Heart right ventricle (tissue), 16 donors: ENCODE measurements at regions not wholly inside any gene's neighbourhood (a gene's known extent, or its start where the extent isn't known, plus 50 kb on each side); places are given as distances from the start of the nearest gene placed in this dataset.

Experiments
- ATAC-seq, 8 donors: fragments of 200-7000 bp; cut with Tn5 transposase; one replicate each; pipeline ENCODE4 v1.9.1; 2020; ENCODE audit warnings: mild to moderate bottlenecking in 8 of 8, moderate library complexity in 8 of 8, moderate number of reproducible peaks in 1 of 8
- DNase-seq, 2 donors: peaks; one replicate each; pipeline ENCODE4 v3.0.0-alpha.2; 2020
- H3K27ac ChIP-seq, 10 donors: fragments of 200-600 bp; sonication (generic) in 2 of 10; one replicate each; pipeline versions ENCODE4 v1.5.0 to v1.8.0; 2020 to 2022; ENCODE audit warnings: mild to moderate bottlenecking in 3 of 10
- H3K27me3 ChIP-seq, 7 donors: fragments of 200-600 bp; one replicate each; pipeline ENCODE4 v1.8.0; 2021 to 2022; ENCODE audit warnings: mild to moderate bottlenecking in 2 of 7
- H3K36me3 ChIP-seq, 9 donors: fragments of 200-600 bp; sonication (generic) in 1 of 9; one replicate each; pipeline versions ENCODE4 v1.5.0 to v1.8.0; 2020 to 2022; ENCODE audit warnings: mild to moderate bottlenecking in 2 of 9
- H3K4me1 ChIP-seq, 9 donors: fragments of 200-600 bp; sonication (generic) in 1 of 9; one replicate each; pipeline versions ENCODE4 v1.5.0 to v1.8.0; 2020 to 2022; ENCODE audit warnings: mild to moderate bottlenecking in 4 of 9
- H3K4me3 ChIP-seq, 10 donors: fragments of 200-600 bp; sonication (generic) in 2 of 10; one replicate each; pipeline versions ENCODE4 v1.5.0 to v1.8.0; 2020 to 2022; ENCODE audit warnings: mild to moderate bottlenecking in 7 of 10, moderate library complexity in 2 of 10
- H3K9me3 ChIP-seq, 11 donors: fragments of 200-600 bp in 10 of 11; sonication (generic) in 2 of 11; one replicate each; pipeline versions ENCODE4 v1.5.0 to v1.8.0; 2013 to 2022; ENCODE audit warnings: mild to moderate bottlenecking in 2 of 11, control low read depth in 1 of 11, moderate library complexity in 1 of 11
- WGBS, 2 donors: extraction: QIAGEN DNeasy Blood & Tissue Kit; methylation state at CpG; one replicate each; pipeline ENCODE4 v1.1.7; 2013; ENCODE audit warnings: inconsistent platforms in 1 of 2; 5-methylcytosine and 5-hydroxymethylcytosine counted together
- intact Hi-C, 10 donors: fragments of 100-400 bp; cut with DNase I; formaldehyde crosslinking; loops; one replicate each; pipeline versions ENCODE4 v1.11.1 to v1.14.2; 2022
- TF ChIP-seq, protein P1 (sequence below), 9 donors: fragments of 200-600 bp; sonication (generic) in 2 of 9; IDR thresholded peaks; one replicate each; pipeline versions ENCODE4 v1.5.0 to v1.8.0; 2021 to 2022; ENCODE audit warnings: antibody characterized with exemption in 9 of 9, mild to moderate bottlenecking in 5 of 9, moderate library complexity in 1 of 9
- donor health status: Arrhythmogenic right ventricular cardiomyopathy.
- donor health status: ischemic (EF 13 %, LVEDD 7.1; RV severe dilation, severe dysfunction).
- donor health status: healthy with polysubstance abuse.
- donor health status: DM: no; HTN: yes; CAD: no.
- donor health status: DM: no; HTN: no; CAD: no.
- donor health status: ischemic (EF 25% LVEDD 6.9; RV normal size, moderate dysfunction).
- donor health status: ischemic (EF 25% LVEDD 5.7; RV mildly dilated, moderate dysfunction).
- donor health status: healthy.
- donor health status: DM: yes; HTN: yes; CAD: no.
- donor health status: Ischemic cardiomyopathy.
- donor health status: ischemic (EF 35%, LVEDD 5.7; RV mildly dilated, moderate dysfunction).
- donor health status: nonischemic (EF 11% LVEDD 7.7; RV severe dilation, severe dysfunction).
- donor health status: DM: yes; HTN: yes; CAD: no.
- donor health status: PGD.
- donor health status: ischemic (EF 29% LVEDD 5.4; RV normal size, mild dysfunction).
- donor health status: nonischemic (EF 23%, LVEDD 6.1; RV moderate dilation, normal function).

DNA sequence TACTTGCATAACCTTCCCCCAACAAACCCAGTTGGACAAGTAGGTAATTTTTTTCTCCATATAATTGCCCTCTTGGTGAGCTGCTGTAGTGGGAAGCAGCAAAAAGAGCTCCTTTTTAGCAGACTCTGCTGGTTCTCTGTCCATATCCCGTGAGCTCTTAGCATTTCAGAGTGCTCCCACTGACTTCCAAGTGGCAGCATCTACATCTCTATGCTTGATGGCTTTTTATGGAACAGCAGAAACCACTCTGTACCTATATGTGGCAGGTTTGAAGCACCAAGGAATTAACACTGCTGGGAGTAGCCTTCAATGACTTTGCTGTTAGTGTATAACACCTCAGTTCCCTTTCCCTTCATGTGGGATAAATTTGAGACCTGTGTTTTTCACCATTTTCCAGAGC is 168.4 kb upstream of the NHS start:
- ATAC-seq (no peak), DNase-seq (no peak)
- H3K36me3 ChIP-seq, result no peaks in the 10 kb centered on the region
- peaks cover 0 to 7% (median 0%) of the 10 kb centered on the region in 7 donors for H3K27me3 ChIP-seq
- TF ChIP-seq, protein P1, sequence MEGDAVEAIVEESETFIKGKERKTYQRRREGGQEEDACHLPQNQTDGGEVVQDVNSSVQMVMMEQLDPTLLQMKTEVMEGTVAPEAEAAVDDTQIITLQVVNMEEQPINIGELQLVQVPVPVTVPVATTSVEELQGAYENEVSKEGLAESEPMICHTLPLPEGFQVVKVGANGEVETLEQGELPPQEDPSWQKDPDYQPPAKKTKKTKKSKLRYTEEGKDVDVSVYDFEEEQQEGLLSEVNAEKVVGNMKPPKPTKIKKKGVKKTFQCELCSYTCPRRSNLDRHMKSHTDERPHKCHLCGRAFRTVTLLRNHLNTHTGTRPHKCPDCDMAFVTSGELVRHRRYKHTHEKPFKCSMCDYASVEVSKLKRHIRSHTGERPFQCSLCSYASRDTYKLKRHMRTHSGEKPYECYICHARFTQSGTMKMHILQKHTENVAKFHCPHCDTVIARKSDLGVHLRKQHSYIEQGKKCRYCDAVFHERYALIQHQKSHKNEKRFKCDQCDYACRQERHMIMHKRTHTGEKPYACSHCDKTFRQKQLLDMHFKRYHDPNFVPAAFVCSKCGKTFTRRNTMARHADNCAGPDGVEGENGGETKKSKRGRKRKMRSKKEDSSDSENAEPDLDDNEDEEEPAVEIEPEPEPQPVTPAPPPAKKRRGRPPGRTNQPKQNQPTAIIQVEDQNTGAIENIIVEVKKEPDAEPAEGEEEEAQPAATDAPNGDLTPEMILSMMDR (IDR thresholded peaks at IDR 0.05), result no peak
- peaks cover 0 to 10% (median 0%) of the 10 kb centered on the region in 11 donors for H3K9me3 ChIP-seq
- intact Hi-C loops, result no loop called here
- no peak overlapping the region for H3K27ac ChIP-seq
- H3K4me3 ChIP-seq, result no peak overlapping the region
- H3K4me1 ChIP-seq, result no peaks in the 10 kb centered on the region
- 50 to 73% methylated on average over 1 of the region's 1 CpG for WGBS, 2 donors

DNA sequence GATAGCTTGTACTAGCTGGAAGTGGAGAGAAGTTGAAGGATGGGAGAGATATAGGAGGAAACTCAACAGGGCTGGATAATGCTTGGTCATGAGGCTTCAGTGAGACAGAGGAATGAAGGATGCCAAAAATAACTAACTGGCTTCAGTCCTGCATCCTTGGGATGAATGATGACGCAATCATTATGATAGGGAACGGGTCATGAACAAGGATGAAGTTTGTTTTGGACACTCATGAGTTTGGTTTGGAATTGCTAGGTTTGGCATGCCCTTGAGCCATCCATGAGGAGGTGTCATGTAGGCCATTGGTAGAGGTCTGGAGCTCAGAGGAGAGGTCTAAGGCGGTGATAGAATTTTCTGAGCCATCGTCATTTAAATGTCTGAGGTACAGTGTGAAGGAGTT is 160.0 kb upstream of the NHS start:
- H3K9me3 ChIP-seq, result peaks cover 0 to 22% (median 0%) of the 10 kb centered on the region in 11 donors
- peaks cover 0 to 5% (median 0%) of the 10 kb centered on the region in 7 donors for H3K27me3 ChIP-seq
- intact Hi-C loops, result no loop called here
- no peak overlapping the region for H3K27ac ChIP-seq
- 55 to 70% methylated on average over 4 of the region's 4 CpGs for WGBS, 2 donors
- H3K4me1 ChIP-seq, result no peaks in the 10 kb centered on the region
- no peak for ATAC-seq
- no peak for DNase-seq
- TF ChIP-seq, protein P1 (IDR thresholded peaks at IDR 0.05), result no peak
- H3K4me3 ChIP-seq, result no peak overlapping the region
- H3K36me3 ChIP-seq, result no peaks in the 10 kb centered on the region

DNA sequence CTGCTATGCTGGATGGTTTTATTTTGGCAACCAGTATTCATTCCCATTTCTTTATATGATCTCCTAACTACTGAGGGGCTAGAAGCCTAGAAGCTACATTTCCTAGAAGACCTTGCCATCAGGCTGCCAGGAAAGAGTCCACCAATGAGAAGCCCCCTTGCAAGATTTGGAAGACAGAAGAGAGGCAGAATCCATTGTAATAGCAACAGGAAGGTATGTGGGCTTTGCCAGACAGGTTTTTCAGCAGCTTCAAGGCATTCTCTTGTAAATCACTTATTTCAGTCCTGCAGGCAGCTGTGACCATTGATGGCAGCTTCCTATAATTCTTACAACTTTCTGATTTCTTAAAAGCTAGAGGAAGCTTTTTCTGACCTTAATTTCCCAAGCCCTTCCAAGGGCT is 148.3 kb upstream of the NHS start:
- no peak for ATAC-seq
- Histone ChIP-seq H3K4me1 (no peaks in the 10 kb centered on the region), H3K9me3 (no peaks in the 10 kb centered on the region), H3K4me3 (no peak overlapping the region), H3K27ac (no peak overlapping the region), H3K36me3 (no peaks in the 10 kb centered on the region), H3K27me3 (peaks cover 0 to 20% (median 0%) of the 10 kb centered on the region in 7 donors)
- TF ChIP-seq, protein P1 (IDR thresholded peaks at IDR 0.05), result no peak
- no peak for DNase-seq
- intact Hi-C loops, result no loop called here

DNA sequence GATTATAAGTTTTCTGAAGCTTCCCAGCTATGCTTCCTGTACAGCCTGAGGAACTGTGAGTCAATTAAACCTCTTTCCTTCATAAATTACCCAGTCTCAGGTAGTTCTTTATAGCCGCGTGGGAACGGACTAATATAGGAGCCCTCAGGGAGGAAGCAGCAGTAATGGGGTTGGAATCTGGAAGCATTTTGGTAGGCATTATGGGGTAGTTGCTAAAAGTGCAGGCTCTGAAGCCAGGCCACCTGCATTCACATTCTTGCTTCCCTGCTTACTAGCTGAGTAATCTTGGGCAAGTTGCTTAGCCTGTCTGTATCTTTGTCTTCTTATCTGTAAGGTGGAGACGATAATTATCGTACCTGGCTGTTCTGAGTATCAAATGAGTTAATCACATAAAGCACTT is 137.9 kb upstream of the NHS start:
- no peak for DNase-seq
- H3K36me3 ChIP-seq, result no peaks in the 10 kb centered on the region
- H3K27ac ChIP-seq, result no peak overlapping the region
- no peaks in the 10 kb centered on the region for H3K4me1 ChIP-seq
- WGBS, 2 donors, result 93 to 94% methylated on average over 5 of the region's 5 CpGs
- no peak overlapping the region for H3K4me3 ChIP-seq
- intact Hi-C loops, result loop anchor here in 1 of 10 donors (2.0 kb wide), 1 partner anchor 454 kb away; no protein-coding TSS in a partner anchor
- no peaks in the 10 kb centered on the region for H3K9me3 ChIP-seq
- ATAC-seq, result no peak
- TF ChIP-seq, protein P1 (IDR thresholded peaks at IDR 0.05), result no peak
- peaks cover 0 to 22% (median 0%) of the 10 kb centered on the region in 7 donors for H3K27me3 ChIP-seq
